ENCODE measurements at regions not wholly inside any gene's neighbourhood (a gene's known extent, or its start where the extent isn't known, plus 50 kb on each side); places are given as distances from the start of the nearest gene placed in this dataset.
"Not testable (repeated sequence)": the region's sequence is repeated elsewhere in the genome, so short reads cannot be mapped to it uniquely, and the experiment has no call there.

GRCh38 chr1:198986036-198986435 lies 347.2 kb downstream of the PTPRC start:
- peak in 1 of 2 donors; percentile 34 for DNase-seq

- no peak for DNase-seq
Observed at GRCh38 chr1:198986442-198986841, 347.6 kb downstream of the PTPRC start.

- no peak for DNase-seq
Observed at GRCh38 chr1:199002661-199003060, 363.8 kb downstream of the PTPRC start.

- DNase-seq, result peak; percentile 39 to 41
Observed at GRCh38 chr1:199007423-199007822, 368.6 kb downstream of the PTPRC start.

- no peak for DNase-seq
Observed at GRCh38 chr1:199009447-199009846, 370.6 kb downstream of the PTPRC start.

- no peak for DNase-seq
Observed at GRCh38 chr1:199010492-199010891, 371.7 kb downstream of the PTPRC start.

- no peak for DNase-seq
Observed at GRCh38 chr1:199010933-199011332, 372.1 kb downstream of the PTPRC start.

GRCh38 chr1:199015799-199016198 lies 377.0 kb downstream of the PTPRC start:
- no peak for DNase-seq

- DNase-seq, result no peak
Observed at GRCh38 chr1:199018471-199019135, 379.8 kb downstream of the PTPRC start.

GRCh38 chr1:199020051-199020450 lies 381.2 kb downstream of the PTPRC start:
- no peak for DNase-seq

GRCh38 chr1:199020904-199021303 lies 382.1 kb downstream of the PTPRC start:
- no peak for DNase-seq

- no peak for DNase-seq
Observed at GRCh38 chr1:199029401-199029800, 390.6 kb downstream of the PTPRC start.

- DNase-seq, result no peak
Observed at GRCh38 chr1:199029855-199030254, 391.0 kb downstream of the PTPRC start.

- peak in 1 of 2 donors; percentile 23 for DNase-seq
Observed at GRCh38 chr1:199030541-199030940, 391.7 kb downstream of the PTPRC start.

GRCh38 chr1:199031170-199031569 lies 392.3 kb downstream of the PTPRC start:
- DNase-seq, result not testable (repeated sequence)

GRCh38 chr1:199032479-199032878 lies 393.6 kb downstream of the PTPRC start:
- peak; percentile 32 to 35 for DNase-seq

GRCh38 chr1:199033661-199034060 lies 394.8 kb downstream of the PTPRC start:
- DNase-seq, result no peak

- DNase-seq, result no peak
Observed at GRCh38 chr1:199038156-199038555, 399.3 kb downstream of the PTPRC start.

- no peak for DNase-seq
Observed at GRCh38 chr1:199040076-199040905, 401.5 kb downstream of the PTPRC start.

- no peak for DNase-seq
Observed at GRCh38 chr1:199041173-199041914, 402.5 kb downstream of the PTPRC start.

- no peak for DNase-seq
Observed at GRCh38 chr1:199042193-199042592, 403.4 kb downstream of the PTPRC start.

GRCh38 chr1:199044191-199044590 lies 405.4 kb downstream of the PTPRC start:
- no peak for DNase-seq

- DNase-seq, result no peak
Observed at GRCh38 chr1:199046618-199047017, 407.8 kb downstream of the PTPRC start.

GRCh38 chr1:199054694-199055093 lies 415.9 kb downstream of the PTPRC start:
- DNase-seq, result no peak

All from inflammatory macrophage treated with lipopolysaccharide for 1 hour (primary cell).